GM10266 (cell line): ENCODE measurements at regions not wholly inside any gene's neighbourhood (a gene's known extent, or its start where the extent isn't known, plus 50 kb on each side); places are given as distances from the start of the nearest gene placed in this dataset.

ENCODE experiments used
- DNase-seq: peaks from one replicate; pipeline ENCODE4 v3.0.0; 2012; ENCODE audit errors: extremely low spot score
- TF ChIP-seq, protein P1 (sequence below): IDR thresholded peaks from 2 replicates; pipeline ENCODE4 v1.5.1; 2012; ENCODE audit warnings: mild to moderate bottlenecking, low read depth; ENCODE audit not compliant: control insufficient read depth, insufficient read depth; ENCODE audit errors: missing control alignments

- TF ChIP-seq, protein P1, sequence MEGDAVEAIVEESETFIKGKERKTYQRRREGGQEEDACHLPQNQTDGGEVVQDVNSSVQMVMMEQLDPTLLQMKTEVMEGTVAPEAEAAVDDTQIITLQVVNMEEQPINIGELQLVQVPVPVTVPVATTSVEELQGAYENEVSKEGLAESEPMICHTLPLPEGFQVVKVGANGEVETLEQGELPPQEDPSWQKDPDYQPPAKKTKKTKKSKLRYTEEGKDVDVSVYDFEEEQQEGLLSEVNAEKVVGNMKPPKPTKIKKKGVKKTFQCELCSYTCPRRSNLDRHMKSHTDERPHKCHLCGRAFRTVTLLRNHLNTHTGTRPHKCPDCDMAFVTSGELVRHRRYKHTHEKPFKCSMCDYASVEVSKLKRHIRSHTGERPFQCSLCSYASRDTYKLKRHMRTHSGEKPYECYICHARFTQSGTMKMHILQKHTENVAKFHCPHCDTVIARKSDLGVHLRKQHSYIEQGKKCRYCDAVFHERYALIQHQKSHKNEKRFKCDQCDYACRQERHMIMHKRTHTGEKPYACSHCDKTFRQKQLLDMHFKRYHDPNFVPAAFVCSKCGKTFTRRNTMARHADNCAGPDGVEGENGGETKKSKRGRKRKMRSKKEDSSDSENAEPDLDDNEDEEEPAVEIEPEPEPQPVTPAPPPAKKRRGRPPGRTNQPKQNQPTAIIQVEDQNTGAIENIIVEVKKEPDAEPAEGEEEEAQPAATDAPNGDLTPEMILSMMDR = no peak
- DNase-seq = no peak
Observed at GRCh38 chr2:189247276-189247675, 67.7 kb upstream of the COL5A2 start.

- no peak for DNase-seq
- TF ChIP-seq, protein P1 = no peak
Observed at GRCh38 chr2:189248141-189248540, 68.6 kb upstream of the COL5A2 start.

DNA sequence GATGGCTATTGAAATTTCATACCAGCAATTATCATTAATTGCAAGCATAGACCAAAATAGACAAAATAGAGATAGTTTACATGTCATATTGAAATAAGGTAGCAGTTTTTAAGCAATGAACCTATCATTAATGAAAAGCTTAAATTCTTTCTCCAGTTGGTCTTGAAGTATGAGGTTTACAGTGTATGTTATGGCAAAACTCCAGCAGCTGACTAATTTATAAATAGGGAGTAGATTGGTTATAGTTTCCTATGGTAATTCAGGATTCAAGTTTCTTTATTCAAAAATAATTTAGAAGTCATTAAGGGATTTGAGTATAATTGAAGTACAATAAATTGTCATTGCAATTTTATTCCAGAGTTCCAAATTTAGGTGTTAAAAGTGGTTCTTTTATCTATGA lies 69.6 kb upstream of the COL5A2 start:
- TF ChIP-seq, protein P1 = no peak
- no peak for DNase-seq

DNA sequence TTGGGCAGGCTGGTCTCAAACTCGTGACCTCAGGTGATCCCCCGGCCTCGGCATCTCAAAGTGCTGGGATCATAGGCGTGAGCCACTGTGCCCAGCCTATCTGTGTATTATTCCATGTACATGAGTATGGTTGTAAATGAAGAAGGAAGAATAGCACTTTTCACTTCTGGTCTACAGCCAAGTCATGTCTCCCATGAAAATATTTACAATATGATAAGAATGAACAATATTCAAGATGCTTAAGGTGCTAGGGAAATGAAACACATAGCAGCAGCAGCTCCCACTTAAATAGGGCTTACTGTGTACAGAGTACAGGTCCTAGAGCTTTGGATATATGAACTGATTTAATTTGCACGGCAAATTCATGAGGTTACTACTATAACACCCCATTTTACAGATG lies 70.3 kb upstream of the COL5A2 start:
- DNase-seq = no peak
- TF ChIP-seq, protein P1 = no peak

- DNase-seq = no peak
- TF ChIP-seq, protein P1 = no peak
Observed at GRCh38 chr2:189252991-189253675, 73.6 kb upstream of the COL5A2 start.

DNA sequence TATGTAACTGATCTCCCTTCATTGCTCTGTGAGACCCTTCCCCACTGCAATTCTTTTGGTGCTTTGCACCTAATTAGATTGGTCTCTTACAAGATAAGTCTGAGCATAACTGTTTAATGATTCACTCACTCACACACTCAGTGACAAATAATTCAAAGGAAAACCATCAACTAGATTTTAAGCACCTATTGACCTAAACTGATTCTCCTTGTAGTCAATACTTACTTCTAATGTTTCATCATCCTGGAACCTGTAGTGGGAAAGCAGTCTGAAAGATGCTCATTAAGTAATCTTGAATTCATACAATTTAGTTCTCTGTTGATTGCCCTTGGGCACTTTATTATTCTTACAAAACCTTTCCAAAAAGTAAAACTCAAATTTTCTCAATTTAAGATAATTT lies 74.3 kb upstream of the COL5A2 start:
- TF ChIP-seq, protein P1 = no peak
- DNase-seq = no peak

DNA sequence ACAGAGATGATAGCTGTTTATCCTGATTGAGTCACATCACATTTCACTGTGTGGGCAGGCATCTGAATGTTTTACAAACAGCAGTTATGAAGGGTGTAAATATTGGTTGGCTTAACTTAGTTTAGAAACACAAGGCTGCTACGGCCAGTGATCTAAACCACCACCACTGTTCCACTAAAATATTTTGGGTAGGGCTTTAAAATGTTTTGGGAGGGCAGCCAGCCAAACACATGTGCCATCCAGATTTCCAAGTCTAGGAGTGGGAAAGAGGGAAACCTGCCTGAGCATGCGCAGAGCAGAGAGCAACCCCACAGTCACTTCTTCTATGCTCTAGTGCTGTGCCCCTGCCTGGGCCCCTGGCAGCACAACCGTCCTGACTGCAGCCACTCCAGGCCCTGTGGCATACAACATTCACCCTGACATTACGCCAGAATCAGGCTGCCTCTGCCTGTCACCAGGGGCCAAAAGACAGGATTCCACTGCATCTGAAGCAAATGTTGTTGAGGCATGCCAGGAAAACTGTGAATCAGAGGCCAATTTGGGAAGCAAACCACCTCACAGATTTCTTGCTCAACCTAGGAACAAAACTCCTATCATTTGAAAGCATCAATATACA lies 74.8 kb upstream of the COL5A2 start:
- TF ChIP-seq, protein P1 = no peak
- no peak for DNase-seq
